HCT116 (cell line): ENCODE measurements at regions not wholly inside any gene's neighbourhood (a gene's known extent, or its start where the extent isn't known, plus 50 kb on each side); places are given as distances from the start of the nearest gene placed in this dataset.

Experiments used
- ATAC-seq: fragments of 200-7000 bp; cut with Tn5 transposase; 2 replicates; pipeline ENCODE4 v1.9.1; 2020; ENCODE audit warnings: mild to moderate bottlenecking, moderate library complexity
- BruUV-seq: library from RNA; stranded (reverse); fragments of 400-500 nt; replicated peaks from 2 replicates; lab custom pipeline; 2021; lab: Mats Ljungman, UMichigan
- CTCF ChIA-PET: fragments of 300-600 bp; sonication (Branson Sonifier 250); formaldehyde crosslinking; loops from one replicate; lab custom pipeline; 2021; ENCODE audit warnings: antibody characterized with exemption; lab: Charles Lee
- POLR2A ChIA-PET: fragments of 300-600, 350-600 bp; sonication (Branson Sonifier 250); formaldehyde crosslinking; loops from one replicate; lab custom pipeline; 2021; ENCODE audit warnings: antibody characterized with exemption; lab: Charles Lee
- RAD21 ChIA-PET, 2 experiments: fragments of 300-600 bp; sonication (Branson Sonifier 250); formaldehyde crosslinking; loops; one replicate each; lab custom pipeline; 2023; ENCODE audit warnings: low total read pairs in 2 of 2; ENCODE audit not compliant: uncharacterized antibody in 2 of 2, unreplicated experiment in 2 of 2, low non-redundant PET in 1 of 2; lab: Charles Lee
- DNase-seq: peaks from one replicate; pipeline ENCODE4 v3.0.0-alpha.2; 2010; ENCODE audit warnings: low read depth, low spot score
- H2AFZ ChIP-seq: fragments of 200-600 bp; shearing (Covaris generic), sonication (generic); 2 replicates; pipeline ENCODE4 v1.6.1; 2017; ENCODE audit warnings: low read depth, mixed run types, mixed read lengths, antibody characterized with exemption, low read length; ENCODE audit not compliant: poor library complexity, severe bottlenecking
- H3K27ac ChIP-seq: 2 replicates; pipeline ENCODE4 v1.5.1; 2012; ENCODE audit warnings: low read depth, low read length
- H3K27me3 ChIP-seq: fragments of 200-600 bp; sonication (generic); 2 replicates; pipeline ENCODE4 v1.6.1; 2016; ENCODE audit warnings: mixed run types, low read length, mixed read lengths; ENCODE audit not compliant: insufficient read depth
- H3K36me3 ChIP-seq, 2 experiments: fragments of 200-500 bp in 1 of 2; fragments of 200-600 bp in 1 of 2; sonication (Bioruptor generic) in 1 of 2; sonication (generic) in 1 of 2; 2 replicates each; pipeline versions ENCODE4 v1.5.1 to v1.6.1; 2014 to 2016; ENCODE audit warnings: low read length in 2 of 2, inconsistent platforms in 1 of 2, mixed read lengths in 1 of 2, mixed run types in 1 of 2; ENCODE audit not compliant: insufficient read depth in 2 of 2, control insufficient read depth in 1 of 2
- H3K4me1 ChIP-seq, 2 experiments: fragments of 200-600 bp in 1 of 2; sonication (generic) in 1 of 2; 2 replicates each; pipeline versions ENCODE4 v1.5.1 to v1.6.1; 2012 to 2017; ENCODE audit warnings: low read length in 2 of 2, inconsistent platforms in 1 of 2, mild to moderate bottlenecking in 1 of 2, mixed read lengths in 1 of 2, mixed run types in 1 of 2, moderate library complexity in 1 of 2; ENCODE audit not compliant: insufficient read depth in 2 of 2, control insufficient read depth in 1 of 2
- H3K4me2 ChIP-seq: fragments of 200-600 bp; sonication (generic); 2 replicates; pipeline ENCODE4 v1.6.1; 2017; ENCODE audit warnings: mixed run types, low read length, mixed read lengths
- H3K4me3 ChIP-seq, 2 experiments: fragments of 200-600 bp in 1 of 2; sonication (generic) in 1 of 2; replicated peaks in 1 of 2; 2 replicates each; pipeline ENCODE4 v1.5.1; 2011 to 2016; ENCODE audit warnings: low read length in 2 of 2, control low read depth in 1 of 2, low read depth in 1 of 2, mild to moderate bottlenecking in 1 of 2, mixed read lengths in 1 of 2, mixed run types in 1 of 2
- H3K79me2 ChIP-seq: fragments of 200-600 bp; sonication (generic); 2 replicates; pipeline ENCODE4 v1.6.1; 2017; ENCODE audit warnings: mild to moderate bottlenecking, mixed run types, low read length, moderate library complexity, mixed read lengths; ENCODE audit not compliant: insufficient read depth
- H3K9ac ChIP-seq: fragments of 200-600 bp; sonication (generic); 2 replicates; pipeline ENCODE4 v1.6.1; 2016; ENCODE audit warnings: low read length, mixed read lengths
- H3K9me2 ChIP-seq: fragments of 200-600 bp; sonication (generic), shearing (Covaris generic); 2 replicates; pipeline ENCODE4 v1.6.1; 2017; ENCODE audit warnings: mixed run types, mild to moderate bottlenecking, moderate library complexity; ENCODE audit not compliant: insufficient read depth
- H3K9me3 ChIP-seq, 2 experiments: fragments of 200-500 bp in 1 of 2; fragments of 200-600 bp in 1 of 2; sonication (Bioruptor generic) in 1 of 2; sonication (generic) in 1 of 2; 2 replicates each; pipeline ENCODE4 v1.6.1; 2014 to 2017; ENCODE audit warnings: low read length in 2 of 2, mixed read lengths in 2 of 2, inconsistent platforms in 1 of 2, low read depth in 1 of 2, mild to moderate bottlenecking in 1 of 2, mixed run types in 1 of 2, moderate library complexity in 1 of 2; ENCODE audit not compliant: control insufficient read depth in 1 of 2, insufficient read depth in 1 of 2
- H4K20me1 ChIP-seq: fragments of 200-600 bp; sonication (generic), shearing (Covaris generic); 2 replicates; pipeline ENCODE4 v1.6.1; 2017; ENCODE audit warnings: mixed run types, mild to moderate bottlenecking, moderate library complexity; ENCODE audit not compliant: insufficient read depth
- CBX3 ChIP-seq: IDR thresholded peaks from 2 replicates; pipeline ENCODE4 v1.6.1; 2012; ENCODE audit warnings: low read depth
- CEBPB ChIP-seq: IDR thresholded peaks from 2 replicates; pipeline ENCODE4 v1.6.1; 2012; ENCODE audit warnings: low read depth
- EGR1 ChIP-seq: IDR thresholded peaks from 2 replicates; pipeline ENCODE4 v1.6.1; 2012; ENCODE audit warnings: low read depth
- ELF1 ChIP-seq: IDR thresholded peaks from 2 replicates; pipeline ENCODE4 v1.6.1; 2012; ENCODE audit warnings: low read depth, borderline replicate concordance
- EZH2 ChIP-seq: fragments of 200-600 bp; sonication (generic); IDR thresholded peaks from 2 replicates; pipeline ENCODE4 v1.6.1; 2017; ENCODE audit warnings: antibody characterized with exemption, mixed run types
- POLR2AphosphoS5 ChIP-seq: IDR thresholded peaks from 2 replicates; pipeline ENCODE4 v1.6.1; 2011; ENCODE audit warnings: mild to moderate bottlenecking, low read depth, low read length, moderate library complexity
- SIN3A ChIP-seq: IDR thresholded peaks from 2 replicates; pipeline ENCODE4 v1.6.1; 2012; ENCODE audit warnings: low read depth
- SP1 ChIP-seq: IDR thresholded peaks from 2 replicates; pipeline ENCODE4 v1.6.1; 2012; ENCODE audit warnings: low read depth
- SRF ChIP-seq: IDR thresholded peaks from 2 replicates; pipeline ENCODE4 v1.6.1; 2012; ENCODE audit warnings: low read depth
- TCF7L2 ChIP-seq: IDR thresholded peaks from 2 replicates; pipeline ENCODE4 v1.7.0; 2011; ENCODE audit warnings: borderline replicate concordance, inconsistent platforms; ENCODE audit not compliant: insufficient read depth, insufficient read length; ENCODE audit errors: extremely low read depth
- YY1 ChIP-seq: IDR thresholded peaks from 2 replicates; pipeline ENCODE4 v1.6.1; 2011; ENCODE audit warnings: low read length, low read depth, moderate library complexity, mild to moderate bottlenecking; ENCODE audit not compliant: insufficient replicate concordance; ENCODE audit errors: extremely low read depth
- ZFX ChIP-seq: fragments of 450-650 bp; IDR thresholded peaks from 2 replicates; pipeline ENCODE4 v1.6.1; 2017
- intact Hi-C: fragments of 100-400 bp; cut with micrococcal nuclease; formaldehyde crosslinking; loops from 2 replicates; pipeline ENCODE4 v1.10.0; 2022
- TF ChIP-seq, protein P1 (sequence below): IDR thresholded peaks from 2 replicates; pipeline ENCODE4 v1.6.1; 2011; ENCODE audit warnings: mild to moderate bottlenecking, low read length, moderate library complexity; ENCODE audit not compliant: insufficient replicate concordance; ENCODE audit errors: extremely low read depth
- TF ChIP-seq, protein P2 (sequence below): IDR thresholded peaks from 2 replicates; pipeline ENCODE4 v1.6.1; 2012

DNA sequence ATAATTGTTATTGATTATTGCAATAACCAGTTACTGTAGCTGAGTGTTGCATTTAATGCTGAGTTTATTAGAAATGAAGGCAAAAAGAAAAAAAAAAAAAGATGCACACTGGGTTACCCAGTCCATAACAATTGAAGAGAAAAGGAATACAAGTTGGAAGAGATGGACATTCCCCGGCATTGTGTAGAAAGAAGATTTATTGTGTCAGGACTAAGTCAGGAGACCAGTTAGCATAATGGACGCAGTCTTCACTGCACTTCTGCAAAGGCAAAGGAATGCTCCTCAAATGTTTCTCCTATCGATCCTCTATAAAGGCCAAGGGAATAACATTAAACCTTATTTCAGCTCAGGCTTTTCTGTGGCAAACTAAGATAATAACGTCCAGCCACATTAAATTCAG is 157.8 kb downstream of the INSIG2 start:
- Histone ChIP-seq H4K20me1 (no peaks in the 10 kb centered on the region), H3K79me2 (no peaks in the 10 kb centered on the region), H3K9ac (no peak overlapping the region), H3K4me1 (peaks cover 12 to 38% of the 10 kb centered on the region in 2 experiments), H2AFZ (no peak overlapping the region), H3K9me2 (no peaks in the 10 kb centered on the region), H3K4me2 (no peak overlapping the region), H3K27ac (no peak overlapping the region), H3K4me3 (no peak overlapping the region), H3K27me3 (no peaks in the 10 kb centered on the region), H3K9me3 (no peaks in the 10 kb centered on the region), H3K36me3 (no peaks in the 10 kb centered on the region)
- ATAC-seq (no peak), DNase-seq (no peak)
- intact Hi-C loops, result no loop called here
- BruUV-seq, result no TSS peak
- ChIA-PET POLR2A (no interaction called here), CTCF (no interaction called here), RAD21 (no interaction called here)
- TF ChIP-seq SIN3A (no peak), ZFX (no peak), CEBPB (no peak), CBX3 (no peak), SP1 (no peak), SRF (no peak), EZH2 (no peak), EGR1 (no peak), YY1 (no peak), ELF1 (no peak), TCF7L2 (no peak), POLR2AphosphoS5 (no peak)
- TF ChIP-seq, protein P1, sequence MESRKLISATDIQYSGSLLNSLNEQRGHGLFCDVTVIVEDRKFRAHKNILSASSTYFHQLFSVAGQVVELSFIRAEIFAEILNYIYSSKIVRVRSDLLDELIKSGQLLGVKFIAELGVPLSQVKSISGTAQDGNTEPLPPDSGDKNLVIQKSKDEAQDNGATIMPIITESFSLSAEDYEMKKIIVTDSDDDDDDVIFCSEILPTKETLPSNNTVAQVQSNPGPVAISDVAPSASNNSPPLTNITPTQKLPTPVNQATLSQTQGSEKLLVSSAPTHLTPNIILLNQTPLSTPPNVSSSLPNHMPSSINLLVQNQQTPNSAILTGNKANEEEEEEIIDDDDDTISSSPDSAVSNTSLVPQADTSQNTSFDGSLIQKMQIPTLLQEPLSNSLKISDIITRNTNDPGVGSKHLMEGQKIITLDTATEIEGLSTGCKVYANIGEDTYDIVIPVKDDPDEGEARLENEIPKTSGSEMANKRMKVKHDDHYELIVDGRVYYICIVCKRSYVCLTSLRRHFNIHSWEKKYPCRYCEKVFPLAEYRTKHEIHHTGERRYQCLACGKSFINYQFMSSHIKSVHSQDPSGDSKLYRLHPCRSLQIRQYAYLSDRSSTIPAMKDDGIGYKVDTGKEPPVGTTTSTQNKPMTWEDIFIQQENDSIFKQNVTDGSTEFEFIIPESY, result no peak
- TF ChIP-seq, protein P2, sequence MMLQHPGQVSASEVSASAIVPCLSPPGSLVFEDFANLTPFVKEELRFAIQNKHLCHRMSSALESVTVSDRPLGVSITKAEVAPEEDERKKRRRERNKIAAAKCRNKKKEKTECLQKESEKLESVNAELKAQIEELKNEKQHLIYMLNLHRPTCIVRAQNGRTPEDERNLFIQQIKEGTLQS, result no peak
